Tibial nerve (tissue), 4 donors: ENCODE measurements at regions not wholly inside any gene's neighbourhood (a gene's known extent, or its start where the extent isn't known, plus 50 kb on each side); places are given as distances from the start of the nearest gene placed in this dataset.

Source experiments
- DNase-seq, 2 donors: peaks; one replicate each; pipeline ENCODE4 v3.0.0-alpha.2; 2019; ENCODE audit warnings: low spot score in 2 of 2
- H3K27ac ChIP-seq, 4 donors: fragments of 200-600 bp; sonication (generic) in 3 of 4; one replicate each; pipeline ENCODE4 v1.5.1; 2017 to 2019; ENCODE audit warnings: mild to moderate bottlenecking in 1 of 4
- H3K27me3 ChIP-seq, 2 donors: fragments of 200-600 bp; sonication (generic) in 1 of 2; one replicate each; pipeline versions ENCODE4 v1.5.1 to v1.6.0; 2017 to 2019
- H3K36me3 ChIP-seq, 3 donors: fragments of 200-600 bp; sonication (generic); one replicate each; pipeline ENCODE4 v1.5.1; 2018 to 2019
- H3K4me1 ChIP-seq, 4 donors: fragments of 200-600 bp; sonication (generic) in 3 of 4; one replicate each; pipeline ENCODE4 v1.5.1; 2017 to 2019
- H3K4me3 ChIP-seq, 4 donors: fragments of 200-600 bp; sonication (generic) in 3 of 4; one replicate each; pipeline ENCODE4 v1.5.1; 2017 to 2019; ENCODE audit warnings: mild to moderate bottlenecking in 1 of 4, moderate library complexity in 1 of 4
- H3K9me3 ChIP-seq, 4 donors: fragments of 200-600 bp; sonication (generic) in 3 of 4; one replicate each; pipeline ENCODE4 v1.5.1; 2017 to 2019
- CTCF ChIP-seq, 5 experiments: fragments of 200-600 bp in 3 of 5; fragments of 450-650 bp in 2 of 5; sonication (generic) in 3 of 5; IDR thresholded peaks; one replicate each; pipeline ENCODE4 v1.5.1; 2016 to 2019; ENCODE audit warnings: antibody characterized with exemption in 5 of 5, mild to moderate bottlenecking in 3 of 5, moderate library complexity in 2 of 5
- EP300 ChIP-seq, 2 donors: sonication (generic); formaldehyde crosslinking; IDR thresholded peaks; one replicate each; pipeline ENCODE4 v1.6.1; 2017; ENCODE audit warnings: antibody characterized with exemption in 2 of 2, mild to moderate bottlenecking in 1 of 2
- POLR2A ChIP-seq, 2 donors: fragments of 450-650 bp; IDR thresholded peaks; one replicate each; pipeline ENCODE4 v1.6.1; 2017; ENCODE audit warnings: antibody characterized with exemption in 2 of 2, mild to moderate bottlenecking in 2 of 2, moderate library complexity in 2 of 2
- WGBS, 2 donors: methylation state at CpG; one replicate each; pipeline ENCODE4 v1.1.5; 2018; 5-methylcytosine and 5-hydroxymethylcytosine counted together

- TF ChIP-seq POLR2A (IDR thresholded peaks at IDR 0.05) (no peak), EP300 (IDR thresholded peaks at IDR 0.05) (no peak), CTCF (IDR thresholded peaks at IDR 0.05) (no peak)
- DNase-seq, result no peak
- Histone ChIP-seq H3K36me3 (no peaks in the 10 kb centered on the region), H3K9me3 (no peaks in the 10 kb centered on the region), H3K4me1 (no peaks in the 10 kb centered on the region), H3K27ac (no peak overlapping the region), H3K27me3 (no peaks in the 10 kb centered on the region), H3K4me3 (no peak overlapping the region)
- 46 to 50% methylated on average over 1 of the region's 1 CpG for WGBS, 2 donors
Measured at GRCh38 chrX:125404667-125405160, 85.0 kb downstream of the TEX13C start.

GRCh38 chrX:125405339-125405738, 85.7 kb downstream of the TEX13C start:
- Histone ChIP-seq H3K4me3 (no peak overlapping the region), H3K27ac (no peak overlapping the region), H3K27me3 (no peaks in the 10 kb centered on the region), H3K9me3 (no peaks in the 10 kb centered on the region), H3K4me1 (no peaks in the 10 kb centered on the region), H3K36me3 (no peaks in the 10 kb centered on the region)
- TF ChIP-seq CTCF (IDR thresholded peaks at IDR 0.05) (no peak), EP300 (IDR thresholded peaks at IDR 0.05) (no peak), POLR2A (IDR thresholded peaks at IDR 0.05) (no peak)
- no peak for DNase-seq
- WGBS, 2 donors, result 88 to 100% methylated on average over 2 of the region's 2 CpGs

GRCh38 chrX:125407314-125407713, 87.6 kb downstream of the TEX13C start:
- Histone ChIP-seq H3K27me3 (no peaks in the 10 kb centered on the region), H3K4me3 (no peak overlapping the region), H3K36me3 (no peaks in the 10 kb centered on the region), H3K9me3 (no peaks in the 10 kb centered on the region), H3K4me1 (no peaks in the 10 kb centered on the region), H3K27ac (no peak overlapping the region)
- TF ChIP-seq POLR2A (IDR thresholded peaks at IDR 0.05) (no peak), CTCF (IDR thresholded peaks at IDR 0.05) (no peak), EP300 (IDR thresholded peaks at IDR 0.05) (no peak)
- no peak for DNase-seq
- WGBS, 2 donors, result 43 to 55% methylated on average over 1 of the region's 1 CpG

- H3K4me3 ChIP-seq, result no peak overlapping the region
- no peaks in the 10 kb centered on the region for H3K27me3 ChIP-seq
- no peaks in the 10 kb centered on the region for H3K9me3 ChIP-seq
- H3K27ac ChIP-seq, result no peak overlapping the region
- no peaks in the 10 kb centered on the region for H3K36me3 ChIP-seq
- TF ChIP-seq EP300 (IDR thresholded peaks at IDR 0.05), result no peak
- TF ChIP-seq POLR2A (IDR thresholded peaks at IDR 0.05), result no peak
- TF ChIP-seq CTCF (IDR thresholded peaks at IDR 0.05), result no peak
- no peak for DNase-seq
- 75 to 83% methylated on average over 4 of the region's 4 CpGs for WGBS, 2 donors
- no peaks in the 10 kb centered on the region for H3K4me1 ChIP-seq
Measured at GRCh38 chrX:125420809-125421208, 101.1 kb downstream of the TEX13C start.

- Histone ChIP-seq H3K27ac (no peak overlapping the region), H3K4me1 (no peaks in the 10 kb centered on the region), H3K27me3 (no peaks in the 10 kb centered on the region), H3K9me3 (no peaks in the 10 kb centered on the region), H3K4me3 (no peak overlapping the region), H3K36me3 (no peaks in the 10 kb centered on the region)
- DNase-seq, result no peak
- 75 to 88% methylated on average over 3 of the region's 3 CpGs for WGBS, 2 donors
- TF ChIP-seq CTCF (IDR thresholded peaks at IDR 0.05) (no peak), EP300 (IDR thresholded peaks at IDR 0.05) (no peak), POLR2A (IDR thresholded peaks at IDR 0.05) (no peak)
Measured at GRCh38 chrX:125422986-125423385, 103.3 kb downstream of the TEX13C start.
